HUES6 (cell line): ENCODE measurements at regions not wholly inside any gene's neighbourhood (a gene's known extent, or its start where the extent isn't known, plus 50 kb on each side); places are given as distances from the start of the nearest gene placed in this dataset.
"Not testable (repeated sequence)": the region's sequence is repeated elsewhere in the genome, so short reads cannot be mapped to it uniquely, and the experiment has no call there.

Experiments used
- H3K27ac ChIP-seq: 2 replicates; pipeline ENCODE4 v1.7.0; 2013; ENCODE audit warnings: low read depth, mild to moderate bottlenecking, low read length, inconsistent platforms
- H3K27me3 ChIP-seq: 2 replicates; pipeline ENCODE4 v1.6.1; 2013; ENCODE audit warnings: low read length; ENCODE audit not compliant: control insufficient read depth, insufficient read depth
- H3K36me3 ChIP-seq: 2 replicates; pipeline ENCODE4 v1.6.1; 2013; ENCODE audit warnings: low read length; ENCODE audit not compliant: control insufficient read depth, insufficient read depth
- H3K4me1 ChIP-seq: 2 replicates; pipeline ENCODE4 v1.6.1; 2013; ENCODE audit warnings: low read length; ENCODE audit not compliant: control insufficient read depth, insufficient read depth
- H3K4me3 ChIP-seq: 2 replicates; pipeline ENCODE4 v1.5.1; 2013; ENCODE audit warnings: low read depth, low read length
- H3K9ac ChIP-seq: one replicate; pipeline ENCODE4 v1.6.1; 2013; ENCODE audit warnings: mild to moderate bottlenecking, low read length
- H3K9me3 ChIP-seq: 2 replicates; pipeline ENCODE4 v1.6.1; 2013; ENCODE audit warnings: low read depth, low read length; ENCODE audit not compliant: control insufficient read depth, insufficient read depth

DNA sequence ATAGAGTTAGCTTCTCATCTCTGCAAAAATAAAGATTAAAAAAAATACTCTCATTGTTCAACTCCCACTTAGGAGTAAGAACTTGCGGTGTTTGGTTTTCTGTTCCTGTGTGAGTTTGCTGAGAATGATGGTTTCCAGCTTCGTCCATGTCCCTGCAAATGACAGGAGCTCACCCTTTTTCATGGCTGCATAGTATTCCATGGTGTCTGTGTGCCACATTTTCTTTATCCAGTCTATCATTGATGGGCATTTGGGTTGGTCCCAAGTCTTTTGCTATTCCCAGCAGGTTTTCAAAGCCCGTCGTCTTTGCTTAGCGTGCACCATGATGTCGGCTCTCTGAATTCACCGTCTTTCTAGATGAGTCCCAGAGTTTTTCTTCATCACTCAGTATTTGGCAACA is 67.8 kb upstream of the PPP2R3B start:
- not testable (repeated sequence) for H3K27ac ChIP-seq, H3K27me3 ChIP-seq, H3K9me3 ChIP-seq, H3K9ac ChIP-seq, H3K4me1 ChIP-seq, H3K36me3 ChIP-seq, H3K4me3 ChIP-seq

DNA sequence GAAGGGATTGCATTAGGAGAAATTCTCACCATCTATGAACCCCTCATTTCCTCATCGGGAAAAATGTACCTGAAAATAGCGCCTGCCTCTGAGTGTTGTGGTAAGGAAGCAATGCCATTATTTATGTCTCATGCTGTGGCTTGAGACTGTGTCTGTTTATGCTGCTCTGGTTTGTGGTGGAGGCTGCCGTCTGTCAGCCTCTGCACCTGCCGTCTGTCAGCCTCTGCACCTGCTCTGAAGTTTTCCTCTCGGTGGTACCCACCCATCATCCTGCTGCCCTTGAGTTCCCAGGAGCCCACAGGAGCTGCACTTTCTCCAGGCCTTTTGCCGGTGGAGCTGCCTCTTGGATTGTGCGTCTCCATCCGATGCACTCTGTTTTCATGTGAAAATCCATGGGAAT is 68.5 kb upstream of the PPP2R3B start:
- Histone ChIP-seq H3K36me3 (no peaks in the 10 kb centered on the region), H3K27ac (no peak overlapping the region)

DNA sequence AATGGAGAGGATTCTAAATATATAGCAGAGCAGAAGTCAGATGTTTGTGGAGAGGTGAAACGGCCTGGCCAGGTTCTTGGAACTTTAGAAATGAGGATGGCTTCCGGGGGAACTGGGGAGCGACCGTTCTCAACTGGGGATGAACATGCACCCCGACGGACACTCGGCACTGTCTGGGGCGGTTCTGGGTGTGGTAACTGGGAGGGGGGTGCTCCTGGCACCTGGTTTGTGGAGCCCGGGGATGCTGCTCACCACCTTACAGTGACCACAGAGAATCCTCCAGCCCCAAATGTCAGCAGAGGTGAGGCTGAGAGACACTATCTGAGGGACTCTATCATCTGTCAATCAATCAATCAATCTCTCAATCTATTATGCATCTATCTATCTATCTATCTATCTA is 69.0 kb upstream of the PPP2R3B start:
- no peak overlapping the region for H3K9ac ChIP-seq

More for the DNA sequence above, 68.5 kb upstream of the PPP2R3B start:
- no peaks in the 10 kb centered on the region for H3K9me3 ChIP-seq
- H3K9ac ChIP-seq: no peak overlapping the region
- no peaks in the 10 kb centered on the region for H3K4me1 ChIP-seq
- H3K4me3 ChIP-seq: no peak overlapping the region
- peaks cover 3% of the 10 kb centered on the region; the same call in 1 of the 2 replicates for H3K27me3 ChIP-seq

DNA sequence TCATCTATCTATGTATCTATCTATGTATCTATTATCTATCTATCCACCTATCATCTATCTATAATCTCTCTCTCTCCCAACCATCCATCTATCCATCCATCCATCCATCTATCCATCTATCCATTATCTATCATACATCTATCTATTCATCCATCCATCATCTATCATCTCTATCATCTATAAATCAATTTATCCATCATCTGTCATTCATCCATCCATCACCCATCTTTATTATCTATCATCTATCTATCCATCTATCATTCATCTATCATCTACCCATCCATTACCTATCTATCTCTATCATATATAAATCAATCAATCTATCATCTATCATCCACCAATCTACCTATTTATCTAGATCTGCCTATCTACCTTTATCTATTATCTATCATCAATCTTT is 69.4 kb upstream of the PPP2R3B start:
- no peaks in the 10 kb centered on the region for H3K36me3 ChIP-seq
- H3K4me1 ChIP-seq: no peaks in the 10 kb centered on the region
- H3K9me3 ChIP-seq: no peaks in the 10 kb centered on the region
- H3K27ac ChIP-seq: no peak overlapping the region
- H3K4me3 ChIP-seq: no peak overlapping the region
- peaks cover 3% of the 10 kb centered on the region; the same call in 1 of the 2 replicates for H3K27me3 ChIP-seq
- no peak overlapping the region for H3K9ac ChIP-seq

More for the DNA sequence above, 69.0 kb upstream of the PPP2R3B start:
- H3K4me1 ChIP-seq: no peaks in the 10 kb centered on the region
- no peak overlapping the region for H3K27ac ChIP-seq
- H3K9me3 ChIP-seq: no peaks in the 10 kb centered on the region
- peaks cover 3% of the 10 kb centered on the region; the same call in 1 of the 2 replicates for H3K27me3 ChIP-seq
- H3K36me3 ChIP-seq: no peaks in the 10 kb centered on the region
- no peak overlapping the region for H3K4me3 ChIP-seq

DNA sequence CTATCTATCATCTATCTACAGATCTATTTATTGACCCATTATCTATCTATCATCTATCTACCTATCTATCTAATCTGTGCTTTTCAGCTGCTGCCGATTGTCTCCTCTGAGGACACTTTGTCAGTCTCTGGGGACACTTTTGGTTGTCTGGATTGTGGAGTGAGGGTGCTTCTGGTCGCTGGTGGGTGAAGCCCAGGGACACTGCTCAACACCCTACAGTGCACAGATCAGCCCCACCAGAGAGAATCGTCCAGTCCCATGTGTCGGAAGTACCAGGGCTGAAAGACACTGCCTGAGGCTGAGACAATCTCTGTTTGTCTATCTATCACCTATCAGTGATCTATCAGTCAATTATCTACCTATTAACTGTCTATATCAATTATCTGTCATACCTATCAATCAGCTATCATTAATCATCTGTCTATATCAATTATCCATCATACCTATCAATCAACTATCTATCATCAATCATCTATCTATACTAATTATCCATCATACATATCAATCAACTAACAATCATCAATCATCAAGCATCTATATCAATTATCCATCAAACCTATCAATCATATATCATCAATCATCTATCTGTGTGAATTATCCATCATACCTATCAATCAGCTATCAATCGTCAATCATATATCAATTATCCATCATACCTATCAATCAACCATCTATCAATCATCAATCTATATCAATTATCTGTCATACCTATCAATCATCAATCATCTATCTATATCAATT is 70.0 kb upstream of the PPP2R3B start:
- H3K36me3 ChIP-seq: no peaks in the 10 kb centered on the region
- peaks cover 3% of the 10 kb centered on the region; the same call in 1 of the 2 replicates for H3K27me3 ChIP-seq
- H3K27ac ChIP-seq: no peak overlapping the region
- H3K9me3 ChIP-seq: peaks cover under 1% of the 10 kb centered on the region; the same call in 1 of the 2 replicates
- H3K9ac ChIP-seq: no peak overlapping the region
- no peak overlapping the region for H3K4me3 ChIP-seq
- no peaks in the 10 kb centered on the region for H3K4me1 ChIP-seq

DNA sequence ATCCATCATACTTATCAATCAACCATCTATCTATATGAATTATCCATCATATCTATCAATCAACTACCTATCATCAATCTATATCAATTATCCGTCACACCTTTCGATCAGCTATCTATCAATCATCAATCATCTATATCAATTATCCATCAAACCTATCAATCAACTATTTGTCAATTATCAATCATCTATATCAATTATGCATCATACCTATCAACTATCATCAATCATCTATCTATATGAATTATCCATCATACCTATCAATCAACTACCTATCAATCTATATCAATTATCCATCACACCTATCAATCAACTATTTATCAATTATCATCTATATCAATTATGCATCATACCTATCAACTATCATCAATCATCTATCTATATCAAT is 70.6 kb upstream of the PPP2R3B start:
- Histone ChIP-seq H3K36me3 (no peaks in the 10 kb centered on the region), H3K27ac (no peak overlapping the region), H3K9ac (no peak overlapping the region), H3K9me3 (peaks cover 4% of the 10 kb centered on the region; the same call in 1 of the 2 replicates), H3K4me3 (no peak overlapping the region), H3K27me3 (no peaks in the 10 kb centered on the region), H3K4me1 (no peaks in the 10 kb centered on the region)

DNA sequence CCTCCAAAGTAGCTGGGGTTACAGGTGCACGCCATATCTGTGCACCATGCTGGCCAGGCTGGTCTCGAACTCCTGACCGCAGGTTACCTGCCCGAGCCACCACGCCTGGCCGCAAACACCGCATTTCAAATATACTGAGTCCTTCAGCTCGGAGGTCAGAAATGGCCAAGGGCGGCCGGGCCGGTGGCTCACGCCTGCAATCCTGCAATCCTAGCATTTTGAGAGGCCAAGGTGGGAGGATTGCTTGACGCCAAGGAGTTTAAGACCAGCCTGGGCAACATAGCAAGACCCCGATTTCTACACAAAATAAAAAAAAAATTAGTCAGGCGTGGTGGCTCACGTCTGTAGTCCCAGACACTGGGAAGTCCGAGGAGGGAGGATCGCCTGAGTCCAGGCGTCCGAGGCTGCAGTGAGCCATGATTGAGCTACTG is 71.9 kb upstream of the PPP2R3B start:
- Histone ChIP-seq H3K4me3 (no peak overlapping the region), H3K27me3 (no peaks in the 10 kb centered on the region), H3K36me3 (no peaks in the 10 kb centered on the region), H3K4me1 (no peaks in the 10 kb centered on the region), H3K27ac (no peak overlapping the region), H3K9me3 (peaks cover 5% of the 10 kb centered on the region; the same call in 1 of the 2 replicates), H3K9ac (no peak overlapping the region)

DNA sequence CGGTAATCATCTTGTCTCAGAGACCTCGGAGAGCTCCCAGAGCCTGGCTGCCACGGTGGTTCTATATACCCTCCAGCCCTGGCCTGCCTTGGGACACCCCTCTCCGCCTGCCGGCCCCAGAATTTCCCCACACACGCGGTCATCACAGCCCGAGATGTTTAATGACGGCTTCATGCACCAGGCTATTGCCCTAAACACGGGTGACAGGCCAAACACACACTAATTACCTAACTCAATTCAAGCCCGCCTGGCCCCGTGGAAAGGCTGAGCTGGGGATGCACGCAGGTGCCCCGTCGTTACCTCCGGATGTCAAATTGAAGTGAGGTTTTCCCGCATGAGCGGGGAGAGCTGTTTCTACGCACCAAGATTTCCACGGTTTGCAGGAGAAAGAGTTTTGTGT is 72.9 kb upstream of the PPP2R3B start:
- Histone ChIP-seq H3K9ac (no peak overlapping the region), H3K9me3 (peaks cover 5% of the 10 kb centered on the region; the same call in 1 of the 2 replicates), H3K27me3 (no peaks in the 10 kb centered on the region), H3K27ac (no peak overlapping the region), H3K36me3 (no peaks in the 10 kb centered on the region), H3K4me1 (no peaks in the 10 kb centered on the region), H3K4me3 (no peak overlapping the region)

DNA sequence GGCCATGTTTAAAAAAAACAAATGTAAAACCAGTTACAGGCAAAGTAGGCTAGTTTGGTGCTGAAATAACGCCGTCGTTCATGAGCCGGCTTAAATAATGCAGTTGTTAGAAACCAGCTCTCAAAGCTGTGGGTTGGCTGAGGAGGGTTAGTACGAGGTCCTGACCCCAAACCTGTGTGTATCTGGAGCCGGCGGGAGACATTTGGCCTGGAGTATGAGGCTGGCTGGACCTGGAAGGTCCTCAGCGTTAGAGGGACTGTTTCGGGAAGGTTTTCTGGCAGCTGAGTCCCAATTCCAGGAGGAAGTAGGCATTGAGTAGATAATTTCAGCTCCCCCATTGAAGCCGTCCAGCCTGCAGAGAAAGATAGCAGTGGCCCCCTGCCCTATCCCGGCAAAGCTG is 73.4 kb upstream of the PPP2R3B start:
- no peaks in the 10 kb centered on the region for H3K27me3 ChIP-seq
- H3K4me3 ChIP-seq: no peak overlapping the region
- H3K4me1 ChIP-seq: no peaks in the 10 kb centered on the region
- no peaks in the 10 kb centered on the region for H3K36me3 ChIP-seq
- H3K9ac ChIP-seq: no peak overlapping the region
- H3K27ac ChIP-seq: no peak overlapping the region
- H3K9me3 ChIP-seq: peaks cover 5% of the 10 kb centered on the region; the same call in 1 of the 2 replicates

DNA sequence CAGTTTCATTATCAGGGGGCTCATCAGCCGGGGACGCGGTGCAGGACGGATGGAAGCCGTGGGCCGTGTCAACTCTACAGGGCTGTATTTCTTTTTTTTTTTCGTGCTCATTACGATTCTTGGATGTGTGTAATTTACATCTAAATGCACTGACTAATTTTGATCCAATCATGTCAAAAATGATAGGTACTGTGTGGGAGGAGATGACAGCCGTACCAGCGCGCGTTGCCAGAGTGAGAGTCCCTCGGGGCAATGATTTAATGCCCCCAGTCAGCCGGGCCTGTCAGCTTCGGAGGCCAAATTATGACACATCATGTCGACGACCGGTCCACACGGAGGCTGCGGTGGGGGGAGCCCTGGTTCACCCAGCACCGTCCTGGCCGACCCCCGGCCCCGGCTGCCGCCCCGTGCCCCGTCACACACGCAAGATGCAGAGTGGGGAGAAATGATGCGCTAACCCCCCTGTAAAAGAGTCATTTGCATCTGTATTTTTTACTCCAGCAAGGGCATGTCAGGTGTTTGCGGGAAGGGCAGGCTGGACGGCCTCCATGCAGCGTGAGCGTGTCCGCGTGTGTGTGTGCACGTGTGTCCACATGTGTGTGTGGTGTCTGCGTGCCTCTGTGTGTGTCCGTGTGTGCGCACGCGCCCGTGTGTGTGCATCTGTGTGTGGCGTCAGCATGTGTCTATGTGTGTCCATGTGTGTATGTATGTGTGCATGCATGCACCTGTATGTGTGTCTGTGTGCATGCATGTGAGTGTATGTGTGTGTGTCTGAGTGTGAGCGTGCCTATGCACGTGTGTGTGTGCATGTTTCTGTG is 74.3 kb upstream of the PPP2R3B start:
- Histone ChIP-seq H3K4me1 (no peaks in the 10 kb centered on the region), H3K9me3 (peaks cover 5% of the 10 kb centered on the region; the same call in 1 of the 2 replicates), H3K4me3 (no peak overlapping the region), H3K27ac (no peak overlapping the region), H3K27me3 (no peaks in the 10 kb centered on the region), H3K36me3 (no peaks in the 10 kb centered on the region), H3K9ac (no peak overlapping the region)

DNA sequence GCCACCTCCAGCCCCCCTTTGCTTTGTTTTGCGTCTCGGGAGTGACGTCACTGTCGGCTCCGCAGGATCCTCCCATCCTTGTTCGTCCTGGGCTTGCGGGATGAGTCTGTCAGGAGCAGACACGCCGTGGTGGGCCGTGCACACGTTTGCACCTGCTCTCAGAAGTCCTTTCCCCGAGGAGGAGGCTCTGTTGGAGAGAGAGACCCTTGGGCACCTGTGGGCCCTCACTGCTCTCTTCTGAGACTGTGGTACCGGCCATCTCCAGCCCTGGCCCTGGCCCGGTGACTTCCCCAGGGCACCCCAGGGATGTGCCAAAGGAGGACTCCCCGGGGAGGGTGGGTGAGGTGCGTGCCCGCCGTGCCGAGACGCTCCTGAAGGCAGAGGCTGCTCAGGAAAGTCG is 76.1 kb upstream of the PPP2R3B start:
- no peaks in the 10 kb centered on the region for H3K4me1 ChIP-seq

More for the DNA sequence above, 76.1 kb upstream of the PPP2R3B start:
- Histone ChIP-seq H3K9me3 (peaks cover 5% of the 10 kb centered on the region; the same call in 1 of the 2 replicates), H3K9ac (no peak overlapping the region), H3K4me3 (no peak overlapping the region), H3K27me3 (no peaks in the 10 kb centered on the region), H3K27ac (no peak overlapping the region), H3K36me3 (no peaks in the 10 kb centered on the region)
